ENCODE measurements at regions not wholly inside any gene's neighbourhood (a gene's known extent, or its start where the extent isn't known, plus 50 kb on each side); places are given as distances from the start of the nearest gene placed in this dataset.
A peak's percentile ranks its signal among the peaks of the same experiment; 100 is the strongest.

- 89% methylated on average over 1 of the region's 1 CpG for WGBS
- no peak for TF ChIP-seq JUND (IDR thresholded peaks at IDR 0.05)
- TF ChIP-seq ZBTB33 (IDR thresholded peaks at IDR 0.05) = no peak
- no peak for TF ChIP-seq MAX (IDR thresholded peaks at IDR 0.05)
- TF ChIP-seq SP1 (IDR thresholded peaks at IDR 0.05) = no peak
- TF ChIP-seq NR2F2 (IDR thresholded peaks at IDR 0.05) = no peak
- TF ChIP-seq HNF4A (conservative IDR thresholded peaks at IDR 0.05) = no peak
- TF ChIP-seq HNF4G (IDR thresholded peaks at IDR 0.05) = no peak
- no peak for TF ChIP-seq GABPA (IDR thresholded peaks at IDR 0.05 in 1 of 2, conservative IDR thresholded peaks at IDR 0.05 in 1 of 2)
- no peak for TF ChIP-seq REST (IDR thresholded peaks at IDR 0.05)
- no peaks in the 10 kb centered on the region for H3K36me3 ChIP-seq (ENCODE audit: control insufficient read depth in 4 of 4, insufficient read depth in 3 of 4, low read depth in 1 of 4, low read length in 3 of 4)
- H3K9me3 ChIP-seq (ENCODE audit: control insufficient read depth in 4 of 4, low read length in 3 of 4) = no peaks in the 10 kb centered on the region
- no peak overlapping the region for H3K9ac ChIP-seq (ENCODE audit: low read depth in 1 of 2, low read length in 2 of 2)
- H3K4me3 ChIP-seq (ENCODE audit: low read depth in 1 of 3, low read length in 3 of 3) = no peak overlapping the region
- H3K27me3 ChIP-seq (ENCODE audit: control insufficient read depth in 4 of 4, insufficient read depth in 4 of 4, low read length in 3 of 4) = no peaks in the 10 kb centered on the region
- no peak overlapping the region for H3K27ac ChIP-seq (ENCODE audit: low read depth in 1 of 2, low read length in 2 of 2)
- peaks cover 0 to 5% (median 4%) of the 10 kb centered on the region in 4 donors for H3K4me1 ChIP-seq (ENCODE audit: control insufficient read depth in 4 of 4, insufficient read depth in 4 of 4, low read length in 3 of 4)
- DNase-seq (ENCODE audit: low spot score) = no peak
Observed at GRCh38 chr5:124806026-124806372, 59.6 kb upstream of the ZNF608 start.

DNA sequence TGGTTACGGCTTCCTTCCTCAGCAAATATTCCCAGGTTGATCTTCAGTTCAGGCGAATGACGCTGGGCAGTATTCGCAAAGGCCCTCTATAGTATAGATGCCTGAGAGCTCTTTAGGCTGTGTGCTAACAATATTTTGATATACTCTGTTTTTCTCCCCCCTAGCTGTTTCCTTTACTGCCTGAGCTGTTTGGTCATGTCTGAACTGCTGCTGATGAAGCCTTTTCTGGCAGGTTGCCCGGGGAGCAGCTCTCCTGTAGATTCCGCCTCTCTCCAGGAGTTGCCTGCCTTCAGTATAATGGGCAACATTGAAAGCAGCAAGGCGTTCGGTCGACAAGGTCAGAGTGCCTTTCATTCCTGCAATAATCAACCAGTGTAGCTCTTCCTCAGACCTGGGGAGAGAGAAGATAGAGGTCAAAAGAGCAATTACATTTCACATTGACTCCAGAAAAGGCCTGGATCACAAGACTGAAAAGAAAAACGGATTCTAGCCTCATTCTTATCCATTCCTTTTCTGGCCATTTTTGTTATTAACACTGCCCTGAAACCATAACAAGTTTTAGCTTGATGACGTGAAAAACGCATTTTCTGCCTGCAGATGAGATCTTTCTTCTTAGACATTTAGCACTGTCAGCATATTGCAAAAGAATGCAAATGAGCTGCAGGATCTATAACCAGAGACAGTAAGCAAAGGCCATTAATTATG lies 60.1 kb upstream of the ZNF608 start:
- Histone ChIP-seq H3K4me3 (ENCODE audit: low read depth in 1 of 3, low read length in 3 of 3) (no peak overlapping the region), H3K27me3 (ENCODE audit: control insufficient read depth in 4 of 4, insufficient read depth in 4 of 4, low read length in 3 of 4) (no peaks in the 10 kb centered on the region), H3K36me3 (ENCODE audit: control insufficient read depth in 4 of 4, insufficient read depth in 3 of 4, low read depth in 1 of 4, low read length in 3 of 4) (no peaks in the 10 kb centered on the region), H3K9ac (ENCODE audit: low read depth in 1 of 2, low read length in 2 of 2) (no peak overlapping the region), H3K9me3 (ENCODE audit: control insufficient read depth in 4 of 4, low read length in 3 of 4) (no peaks in the 10 kb centered on the region), H3K27ac (ENCODE audit: low read depth in 1 of 2, low read length in 2 of 2) (no peak overlapping the region), H3K4me1 (ENCODE audit: control insufficient read depth in 4 of 4, insufficient read depth in 4 of 4, low read length in 3 of 4) (peaks cover 0 to 5% (median 4%) of the 10 kb centered on the region in 4 donors)
- 55% methylated on average over 12 of the region's 12 CpGs for WGBS
- DNase-seq (ENCODE audit: low spot score) = peak; percentile 69
- TF ChIP-seq HNF4A (conservative IDR thresholded peaks at IDR 0.05) (no peak), SP1 (IDR thresholded peaks at IDR 0.05) (no peak), RAD21 (IDR thresholded peaks at IDR 0.05) (peak; percentile 9 to 49), ZBTB33 (IDR thresholded peaks at IDR 0.05) (no peak), EGR1 (IDR thresholded peaks at IDR 0.05; ENCODE audit: low read depth in 2 of 2) (no peak), YY1 (IDR thresholded peaks at IDR 0.05) (no peak), REST (IDR thresholded peaks at IDR 0.05) (no peak), NR2F2 (IDR thresholded peaks at IDR 0.05) (peak; percentile 45), TAF1 (conservative IDR thresholded peaks at IDR 0.05) (no peak), JUND (IDR thresholded peaks at IDR 0.05) (no peak), ATF3 (IDR thresholded peaks at IDR 0.05) (no peak), RXRA (IDR thresholded peaks at IDR 0.05) (no peak), GABPA (IDR thresholded peaks at IDR 0.05 in 1 of 2, conservative IDR thresholded peaks at IDR 0.05 in 1 of 2) (no peak), FOXA1 (IDR thresholded peaks at IDR 0.05) (no peak)

All from liver (tissue), 7 donors.